GM12875 (cell line): ENCODE measurements at regions not wholly inside any gene's neighbourhood (a gene's known extent, or its start where the extent isn't known, plus 50 kb on each side); places are given as distances from the start of the nearest gene placed in this dataset.

Experiments used
- H3K4me3 ChIP-seq: one replicate; pipeline ENCODE4 v1.5.1; 2011; ENCODE audit warnings: low read depth, low read length, control low read depth
- CTCF ChIP-seq: IDR thresholded peaks from 2 replicates; pipeline ENCODE4 v1.5.1; 2011; ENCODE audit warnings: low read depth, mild to moderate bottlenecking, control low read depth, inconsistent platforms, low read length, moderate library complexity, borderline replicate concordance; ENCODE audit not compliant: insufficient read depth

GRCh38 chr20:4069751-4070150 lies 54.4 kb upstream of the RNF24 start:
- H3K4me3 ChIP-seq: no peak overlapping the region
- no peak for TF ChIP-seq CTCF

- TF ChIP-seq CTCF: no peak
- H3K4me3 ChIP-seq: no peak overlapping the region
Measured at GRCh38 chr20:4068708-4069107, 53.4 kb upstream of the RNF24 start.

- no peak for TF ChIP-seq CTCF
- no peak overlapping the region for H3K4me3 ChIP-seq
Measured at GRCh38 chr20:4067600-4068261, 52.4 kb upstream of the RNF24 start.

GRCh38 chr20:4066551-4066950 lies 51.2 kb upstream of the RNF24 start:
- no peak overlapping the region for H3K4me3 ChIP-seq
- no peak for TF ChIP-seq CTCF

GRCh38 chr20:4065391-4065844 lies 50.1 kb upstream of the RNF24 start:
- no peak for TF ChIP-seq CTCF
- no peak overlapping the region for H3K4me3 ChIP-seq
